ENCODE measurements at regions not wholly inside any gene's neighbourhood (a gene's known extent, or its start where the extent isn't known, plus 50 kb on each side); places are given as distances from the start of the nearest gene placed in this dataset.
A peak's percentile ranks its signal among the peaks of the same experiment; 100 is the strongest.

DNA sequence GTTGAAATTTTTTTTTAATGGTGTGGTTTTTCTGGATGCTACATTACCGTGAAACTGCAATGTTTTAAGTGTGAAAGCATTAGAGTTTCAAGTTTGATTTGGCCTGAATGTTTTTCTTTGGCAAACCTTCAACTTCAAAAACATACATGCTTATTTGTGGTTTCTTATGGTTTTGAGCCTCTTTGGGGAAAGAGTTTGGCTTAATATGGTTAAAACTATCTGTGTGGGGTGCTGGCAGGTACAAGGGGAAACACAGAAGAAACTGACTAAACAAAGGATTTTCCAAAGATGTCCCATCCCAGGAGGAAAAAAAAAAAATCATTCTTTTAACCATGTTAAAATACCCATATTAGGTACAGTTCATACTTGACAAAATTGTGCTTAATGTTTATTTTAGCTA is 121.1 kb downstream of the HGF start:
- H3K27me3 ChIP-seq, result no peaks in the 10 kb centered on the region
- no peak overlapping the region for H3K4me2 ChIP-seq
- no peak overlapping the region for H3K9ac ChIP-seq
- H3K4me3 ChIP-seq, result no peak overlapping the region
- H4K20me1 ChIP-seq, result no peaks in the 10 kb centered on the region
- H3K36me3 ChIP-seq, result no peaks in the 10 kb centered on the region
- no peaks in the 10 kb centered on the region for H3K4me1 ChIP-seq
- no peak overlapping the region for H3K27ac ChIP-seq
- peaks cover 16 to 27% (median 20%) of the 10 kb centered on the region in 11 experiments; a peak in 21 of 22 replicates for H3K9me3 ChIP-seq (replicated peaks in 1 of 11)
- TF ChIP-seq Cebpa-rat (IDR thresholded peaks at IDR 0.05), result no peak

DNA sequence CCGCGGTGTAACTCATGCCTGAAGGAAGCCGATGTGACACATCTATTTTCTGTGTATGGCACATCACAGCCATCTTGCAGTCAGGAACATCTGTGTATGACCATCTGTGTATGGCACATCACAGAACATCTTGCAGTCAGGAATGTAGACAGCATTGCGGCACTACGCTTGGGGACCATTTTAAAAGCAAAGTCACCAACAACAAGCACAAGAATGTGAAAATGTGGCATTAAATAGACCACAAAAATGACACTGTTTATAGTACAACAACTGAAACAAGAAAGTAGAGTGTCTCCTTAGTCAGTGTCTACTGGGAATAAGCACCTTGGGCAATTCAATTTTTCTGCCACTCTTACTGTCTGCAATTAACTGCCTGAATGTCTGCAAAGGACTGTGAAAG is 124.4 kb downstream of the HGF start:
- Histone ChIP-seq H3K36me3 (no peaks in the 10 kb centered on the region), H3K4me2 (no peak overlapping the region), H3K9me3 (replicated peaks in 1 of 11) (0 out of 22 replicates have a peak, but pooled peaks cover 0 to 5% (median 0%) of the 10 kb centered on the region in 11 experiments), H3K27me3 (no peaks in the 10 kb centered on the region), H3K4me3 (no peak overlapping the region), H4K20me1 (no peaks in the 10 kb centered on the region), H3K27ac (no peak overlapping the region), H3K4me1 (no peaks in the 10 kb centered on the region), H3K9ac (no peak overlapping the region)
- TF ChIP-seq Cebpa-rat (IDR thresholded peaks at IDR 0.05), result no peak

DNA sequence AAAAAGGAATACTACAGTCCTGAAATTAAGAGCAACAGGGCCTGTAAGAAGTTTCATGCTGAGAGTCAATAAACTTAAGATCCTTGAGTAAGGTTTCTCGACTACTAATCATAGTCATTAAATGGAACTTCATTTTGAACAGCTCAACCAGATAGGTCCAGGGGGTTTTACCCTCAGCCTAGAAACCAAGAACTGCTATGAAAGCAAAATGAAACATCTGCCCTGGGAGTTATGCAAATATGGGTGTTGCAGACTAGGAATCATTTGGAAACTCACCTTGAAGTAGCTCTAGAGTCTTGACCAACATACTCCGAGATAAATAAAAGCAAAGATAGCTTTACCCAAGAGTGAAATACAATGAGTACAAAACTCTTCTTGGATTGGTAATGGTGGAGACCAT is 128.0 kb downstream of the HGF start:
- Histone ChIP-seq H3K36me3 (no peaks in the 10 kb centered on the region), H4K20me1 (no peaks in the 10 kb centered on the region), H3K27me3 (no peaks in the 10 kb centered on the region), H3K9ac (no peak overlapping the region), H3K9me3 (replicated peaks in 1 of 11) (0 out of 22 replicates have a peak, but pooled peaks cover 0 to 5% (median 0%) of the 10 kb centered on the region in 11 experiments), H3K4me3 (no peak overlapping the region), H3K4me1 (peaks cover 9 to 21% (median 11%) of the 10 kb centered on the region in 10 experiments; a peak in 18 of 20 replicates), H3K4me2 (no peak overlapping the region), H3K27ac (no peak overlapping the region)
- no peak for TF ChIP-seq Cebpa-rat (IDR thresholded peaks at IDR 0.05)

DNA sequence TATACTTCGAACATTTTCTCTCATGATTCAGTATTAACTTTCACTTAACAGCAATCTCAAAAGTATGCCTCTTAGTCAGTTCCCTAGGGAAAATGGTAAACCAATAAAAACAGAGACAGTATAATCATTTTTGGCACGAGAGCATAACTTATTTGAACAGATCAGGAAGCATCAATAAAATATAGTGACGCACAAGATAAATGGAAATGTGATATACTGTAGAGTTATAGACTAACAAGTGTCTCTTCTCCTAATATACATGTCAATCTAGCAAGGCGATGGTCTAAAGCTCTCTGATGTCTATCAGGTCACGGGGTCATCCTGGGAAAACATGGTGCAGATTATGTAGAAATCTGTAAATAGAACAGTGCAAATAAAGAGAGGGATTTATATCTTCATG is 131.6 kb downstream of the HGF start:
- no peaks in the 10 kb centered on the region for H3K27me3 ChIP-seq
- H3K4me3 ChIP-seq, result no peak overlapping the region
- H3K9ac ChIP-seq, result no peak overlapping the region
- H3K36me3 ChIP-seq, result no peaks in the 10 kb centered on the region
- no peaks in the 10 kb centered on the region for H4K20me1 ChIP-seq
- peaks cover 9 to 21% (median 11%) of the 10 kb centered on the region in 10 experiments; a peak in 18 of 20 replicates for H3K4me1 ChIP-seq
- peak overlapping the region in 5 of 11 experiments; percentile 12 to 38 (median 23); a peak in 7 of 22 replicates for H3K4me2 ChIP-seq
- TF ChIP-seq Cebpa-rat (IDR thresholded peaks at IDR 0.05), result no peak
- H3K27ac ChIP-seq, result no peak overlapping the region
- 0 out of 22 replicates have a peak, but pooled peaks cover 0 to 5% (median 0%) of the 10 kb centered on the region in 11 experiments for H3K9me3 ChIP-seq (replicated peaks in 1 of 11)

DNA sequence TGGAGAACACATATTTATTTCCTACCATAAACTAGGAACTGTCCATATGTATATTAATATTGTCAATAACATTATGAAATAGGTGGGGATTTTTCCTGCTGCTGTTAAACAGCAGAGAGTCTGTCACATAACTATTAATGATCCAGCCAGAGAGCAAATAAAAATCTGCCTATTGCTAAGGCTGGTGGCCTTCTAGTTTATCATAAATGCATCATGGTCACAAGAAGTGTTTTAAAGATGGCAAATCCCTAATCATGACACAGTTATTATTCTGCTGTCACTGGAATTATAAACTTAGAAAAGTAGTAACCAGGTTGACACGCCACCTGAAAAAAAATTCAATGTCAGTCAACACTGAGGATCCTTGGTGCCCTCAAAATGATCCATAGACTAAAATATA is 132.3 kb downstream of the HGF start:
- Histone ChIP-seq H4K20me1 (no peaks in the 10 kb centered on the region), H3K9ac (no peak overlapping the region), H3K27ac (no peak overlapping the region), H3K4me3 (no peak overlapping the region), H3K9me3 (replicated peaks in 1 of 11) (0 out of 22 replicates have a peak, but pooled peaks cover 0 to 5% (median 0%) of the 10 kb centered on the region in 11 experiments), H3K36me3 (no peaks in the 10 kb centered on the region), H3K27me3 (no peaks in the 10 kb centered on the region), H3K4me1 (peaks cover 9 to 21% (median 11%) of the 10 kb centered on the region in 10 experiments; a peak in 18 of 20 replicates), H3K4me2 (peak overlapping the region in 3 of 11 experiments; percentile 12 to 34 (median 23); a peak in 4 of 22 replicates)
- no peak for TF ChIP-seq Cebpa-rat (IDR thresholded peaks at IDR 0.05)

DNA sequence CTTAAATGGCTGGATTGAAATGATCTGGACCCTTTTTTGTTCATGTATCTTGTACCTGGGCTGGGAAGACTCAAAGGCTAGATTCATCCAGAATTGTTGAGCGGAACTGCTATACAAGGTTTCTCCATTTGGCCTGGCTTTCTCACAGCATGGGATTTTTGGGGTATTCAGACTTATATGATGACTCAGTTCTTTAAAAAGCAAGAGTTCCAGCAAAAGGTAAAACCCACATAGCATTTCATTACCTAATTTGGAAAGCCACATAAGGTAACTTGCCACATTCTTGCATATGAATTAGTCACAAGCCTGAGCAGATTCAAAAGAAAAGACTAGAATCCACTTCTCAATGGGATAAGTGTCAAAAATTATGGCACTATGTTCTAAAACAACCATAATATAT is 137.4 kb downstream of the HGF start:
- Histone ChIP-seq H3K27ac (no peak overlapping the region), H3K9ac (no peak overlapping the region), H3K36me3 (no peaks in the 10 kb centered on the region), H3K27me3 (no peaks in the 10 kb centered on the region), H3K4me3 (no peak overlapping the region), H3K4me1 (peaks cover 0 to under 1% (median 0%) of the 10 kb centered on the region in 10 experiments; a peak in 1 of 20 replicates), H3K9me3 (replicated peaks in 1 of 11) (no peaks in the 10 kb centered on the region), H4K20me1 (no peaks in the 10 kb centered on the region), H3K4me2 (no peak overlapping the region)
- no peak for TF ChIP-seq Cebpa-rat (IDR thresholded peaks at IDR 0.05)

DNA sequence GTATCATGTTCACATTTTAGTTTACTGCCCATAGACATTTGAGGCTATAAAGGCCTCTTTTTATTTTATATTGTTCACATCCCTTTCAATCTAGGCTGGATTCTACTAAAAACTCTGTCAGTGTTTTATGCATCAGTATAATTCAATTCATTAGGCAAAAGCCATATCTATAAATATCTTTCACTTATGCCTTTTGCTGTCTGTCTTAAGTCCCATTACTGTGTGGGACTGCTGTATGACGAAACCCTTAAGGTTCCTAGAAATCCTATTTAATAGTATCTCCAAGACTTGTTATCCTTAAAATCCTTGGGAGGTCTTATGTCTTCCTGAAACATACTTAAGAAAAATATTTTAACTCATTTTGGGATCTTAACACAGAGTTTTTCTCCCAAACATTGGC is 139.2 kb downstream of the HGF start:
- H3K4me1 ChIP-seq, result no peaks in the 10 kb centered on the region
- TF ChIP-seq Cebpa-rat (IDR thresholded peaks at IDR 0.05), result no peak
- no peaks in the 10 kb centered on the region for H4K20me1 ChIP-seq
- H3K9me3 ChIP-seq (replicated peaks in 1 of 11), result no peaks in the 10 kb centered on the region
- H3K4me3 ChIP-seq, result no peak overlapping the region
- no peaks in the 10 kb centered on the region for H3K36me3 ChIP-seq
- no peak overlapping the region for H3K9ac ChIP-seq
- no peak overlapping the region for H3K4me2 ChIP-seq
- H3K27ac ChIP-seq, result no peak overlapping the region
- H3K27me3 ChIP-seq, result no peaks in the 10 kb centered on the region

DNA sequence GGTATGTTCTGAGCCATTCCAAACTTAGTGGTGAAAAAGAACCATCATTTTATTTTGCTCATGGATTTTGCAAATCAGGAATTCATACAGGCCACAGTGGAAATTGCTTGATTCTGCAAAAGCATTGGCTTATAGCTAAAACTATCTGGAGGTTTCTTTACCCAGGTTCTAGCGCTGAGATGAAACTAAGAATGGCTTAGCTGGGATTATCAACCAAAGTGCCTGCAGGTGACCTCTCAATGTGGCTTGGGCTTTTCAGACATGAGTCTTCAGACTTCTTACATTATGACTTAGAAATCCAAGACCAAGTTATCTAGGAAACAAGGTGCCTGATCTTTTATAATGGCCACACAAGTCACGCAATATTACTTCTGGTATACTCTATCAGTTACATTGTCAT is 140.1 kb downstream of the HGF start:
- H3K4me2 ChIP-seq, result no peak overlapping the region
- no peaks in the 10 kb centered on the region for H3K4me1 ChIP-seq
- no peak for TF ChIP-seq Cebpa-rat (IDR thresholded peaks at IDR 0.05)

DNA sequence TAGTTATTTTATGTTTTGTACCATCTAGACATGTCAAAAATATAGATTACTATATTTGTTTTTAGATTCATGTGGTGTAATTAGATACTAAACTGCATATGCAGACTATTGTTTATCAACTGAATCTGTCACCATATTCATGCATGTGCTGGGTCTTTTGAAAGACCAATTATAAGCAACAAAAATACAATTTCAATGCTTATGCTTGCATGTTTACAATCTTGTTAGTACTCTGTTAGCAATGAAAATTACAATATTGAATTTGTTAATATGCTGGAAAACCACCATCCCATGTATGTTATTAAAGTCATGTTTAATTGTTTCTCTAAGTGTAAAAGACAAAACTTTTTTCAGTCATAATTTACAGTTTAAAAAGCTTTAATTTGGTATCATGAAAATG is 140.9 kb downstream of the HGF start:
- no peak overlapping the region for H3K27ac ChIP-seq
- no peaks in the 10 kb centered on the region for H4K20me1 ChIP-seq
- no peaks in the 10 kb centered on the region for H3K36me3 ChIP-seq
- H3K4me3 ChIP-seq, result no peak overlapping the region
- H3K4me1 ChIP-seq, result no peaks in the 10 kb centered on the region
- H3K9me3 ChIP-seq (replicated peaks in 1 of 11), result no peaks in the 10 kb centered on the region
- H3K4me2 ChIP-seq, result no peak overlapping the region
- no peak for TF ChIP-seq Cebpa-rat (IDR thresholded peaks at IDR 0.05)
- no peak overlapping the region for H3K9ac ChIP-seq
- no peaks in the 10 kb centered on the region for H3K27me3 ChIP-seq

More for the DNA sequence above, 140.1 kb downstream of the HGF start:
- Histone ChIP-seq H4K20me1 (no peaks in the 10 kb centered on the region), H3K27ac (no peak overlapping the region), H3K9ac (no peak overlapping the region), H3K4me3 (no peak overlapping the region), H3K36me3 (no peaks in the 10 kb centered on the region), H3K27me3 (no peaks in the 10 kb centered on the region), H3K9me3 (replicated peaks in 1 of 11) (no peaks in the 10 kb centered on the region)

DNA sequence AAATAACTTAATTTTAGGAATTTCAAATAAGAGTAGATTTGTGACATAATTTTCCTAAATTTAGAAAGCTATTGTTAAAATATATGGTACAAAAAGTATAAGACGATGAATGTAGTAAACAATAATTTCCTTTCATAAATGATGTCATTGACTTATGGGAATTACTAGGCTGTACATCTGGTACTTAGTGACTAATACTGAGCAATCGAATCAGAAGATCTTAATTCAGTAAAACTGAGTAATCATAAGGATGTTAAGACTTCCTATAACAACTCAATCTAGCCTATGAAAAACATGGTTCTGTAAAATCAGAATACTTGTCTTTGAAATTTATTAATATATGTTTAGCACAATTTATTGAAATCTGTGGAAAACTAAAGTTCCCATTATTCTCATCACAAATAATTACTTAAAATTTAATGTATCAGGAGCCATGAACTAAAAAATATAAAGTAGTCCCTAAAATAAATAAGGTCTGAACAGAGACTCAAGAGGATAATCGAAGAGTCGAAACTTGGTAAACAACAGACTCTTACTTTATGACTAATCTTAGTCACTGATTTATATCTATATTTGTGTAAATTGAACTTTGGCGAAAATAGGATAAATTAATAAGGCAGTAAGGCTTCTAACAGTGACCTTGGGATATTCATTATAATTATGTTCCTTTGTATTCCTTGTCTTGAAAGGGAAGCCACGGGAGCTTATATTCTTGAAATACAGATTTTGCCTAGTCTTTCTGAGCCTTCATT is 142.1 kb downstream of the HGF start:
- H3K4me2 ChIP-seq, result no peak overlapping the region

More for the DNA sequence above, 142.1 kb downstream of the HGF start:
- no peaks in the 10 kb centered on the region for H3K4me1 ChIP-seq
- no peak overlapping the region for H3K4me3 ChIP-seq
- no peak overlapping the region for H3K27ac ChIP-seq
- no peaks in the 10 kb centered on the region for H3K36me3 ChIP-seq
- no peaks in the 10 kb centered on the region for H3K27me3 ChIP-seq
- no peaks in the 10 kb centered on the region for H3K9me3 ChIP-seq (replicated peaks in 1 of 11)
- no peak overlapping the region for H3K9ac ChIP-seq
- H4K20me1 ChIP-seq, result no peaks in the 10 kb centered on the region
- TF ChIP-seq Cebpa-rat (IDR thresholded peaks at IDR 0.05), result no peak
